SK-N-SH (cell line): ENCODE measurements at regions not wholly inside any gene's neighbourhood (a gene's known extent, or its start where the extent isn't known, plus 50 kb on each side); places are given as distances from the start of the nearest gene placed in this dataset.

Source experiments
- CTCF ChIA-PET: fragments of 300-600, 350-600 bp; formaldehyde crosslinking; extraction: SDS; loops from one replicate; lab custom pipeline; 2021; lab: Yijun Ruan, JAX
- POLR2A ChIA-PET: fragments of 350-600 bp; sonication (Branson Sonifier 250); formaldehyde crosslinking; extraction: SDS; loops from one replicate; lab custom pipeline; 2020; ENCODE audit warnings: antibody characterized with exemption, inconsistent platforms; lab: Yijun Ruan, JAX
- DNase-seq: peaks from one replicate; pipeline ENCODE4 v3.0.0; 2012
- H2AFZ ChIP-seq: fragments of 200-600 bp; sonication (generic); 2 replicates; pipeline ENCODE4 v1.8.1; 2016; ENCODE audit warnings: antibody characterized with exemption, mild to moderate bottlenecking, low read depth
- H3F3A ChIP-seq: fragments of 200-600 bp; sonication (generic); replicated peaks from 2 replicates; pipeline ENCODE3; 2016; ENCODE audit warnings: antibody characterized with exemption, mild to moderate bottlenecking; ENCODE audit not compliant: insufficient read depth
- H3K27ac ChIP-seq, 2 experiments: fragments of 200-500 bp in 1 of 2; fragments of 200-600 bp in 1 of 2; sonication (Bioruptor generic) in 1 of 2; sonication (generic), shearing (Covaris generic) in 1 of 2; 2 replicates each; pipeline versions ENCODE4 v1.5.1 to v1.6.1; 2014 to 2016; ENCODE audit warnings: low read depth in 2 of 2, inconsistent platforms in 1 of 2, low read length in 1 of 2, mild to moderate bottlenecking in 1 of 2, mixed read lengths in 1 of 2
- H3K27me3 ChIP-seq: fragments of 200-600 bp; sonication (generic), shearing (Covaris generic); 2 replicates; pipeline ENCODE4 v1.6.1; 2016; ENCODE audit warnings: mixed run types; ENCODE audit not compliant: insufficient read depth
- H3K36me3 ChIP-seq, 2 experiments: fragments of 200-500 bp in 1 of 2; fragments of 200-600 bp in 1 of 2; sonication (Bioruptor generic) in 1 of 2; sonication (generic) in 1 of 2; replicated peaks in 1 of 2; 2 replicates each; pipeline versions ENCODE3 to v1.5.1; 2014 to 2016; ENCODE audit warnings: low read length in 1 of 2, mild to moderate bottlenecking in 1 of 2; ENCODE audit not compliant: insufficient read depth in 2 of 2, control insufficient read depth in 1 of 2
- H3K4me1 ChIP-seq, 2 experiments: fragments of 200-500 bp in 1 of 2; fragments of 200-600 bp in 1 of 2; sonication (Bioruptor generic) in 1 of 2; sonication (generic), shearing (Covaris generic) in 1 of 2; 2 replicates each; pipeline versions ENCODE4 v1.5.1 to v1.6.1; 2014 to 2016; ENCODE audit warnings: low read depth in 1 of 2, low read length in 1 of 2, mixed run types in 1 of 2; ENCODE audit not compliant: insufficient read depth in 2 of 2, control insufficient read depth in 1 of 2
- H3K4me2 ChIP-seq: fragments of 200-600 bp; sonication (generic), shearing (Covaris generic); 2 replicates; pipeline ENCODE4 v1.6.1; 2017; ENCODE audit warnings: mixed run types
- H3K4me3 ChIP-seq, 2 experiments: fragments of 200-500 bp in 1 of 2; fragments of 200-600 bp in 1 of 2; sonication (Bioruptor generic) in 1 of 2; sonication (generic), shearing (Covaris generic) in 1 of 2; 2 replicates each; pipeline versions ENCODE4 v1.5.1 to v1.8.1; 2014 to 2016; ENCODE audit warnings: low read depth in 2 of 2, inconsistent platforms in 1 of 2, low read length in 1 of 2, mild to moderate bottlenecking in 1 of 2, mixed read lengths in 1 of 2, moderate library complexity in 1 of 2
- H3K79me2 ChIP-seq: fragments of 200-600 bp; sonication (generic); 2 replicates; pipeline ENCODE4 v1.8.1; 2017; ENCODE audit warnings: mild to moderate bottlenecking; ENCODE audit not compliant: insufficient read depth
- H3K9ac ChIP-seq: fragments of 200-600 bp; sonication (generic); 2 replicates; pipeline ENCODE4 v1.6.1; 2017; ENCODE audit warnings: mixed run types
- H3K9me2 ChIP-seq: fragments of 200-600 bp; sonication (generic); 2 replicates; pipeline ENCODE4 v1.6.1; 2017; ENCODE audit warnings: mixed run types
- H3K9me3 ChIP-seq: fragments of 200-600 bp; sonication (generic); 2 replicates; pipeline ENCODE4 v1.6.1; 2017; ENCODE audit warnings: mixed run types, mild to moderate bottlenecking, moderate library complexity
- H4K20me1 ChIP-seq: fragments of 200-600 bp; sonication (generic); 2 replicates; pipeline ENCODE4 v1.6.1; 2017; ENCODE audit warnings: mild to moderate bottlenecking, mixed run types; ENCODE audit not compliant: insufficient read depth
- CHD2 ChIP-seq: fragments of 150-350 bp; IDR thresholded peaks from 2 replicates; pipeline ENCODE4 v1.6.1; 2018; ENCODE audit warnings: low read length; ENCODE audit not compliant: partially characterized antibody
- ELF1 ChIP-seq: IDR thresholded peaks from 2 replicates; pipeline ENCODE4 v1.4.0; 2012
- EP300 ChIP-seq, 2 experiments: IDR thresholded peaks; 2 replicates each; pipeline versions ENCODE4 v1.4.0 to v1.6.1; 2012; ENCODE audit warnings: borderline replicate concordance in 1 of 2, low read depth in 1 of 2, low read length in 1 of 2
- EZH2phosphoT487 ChIP-seq: fragments of 200-600 bp; sonication (generic); IDR thresholded peaks from 2 replicates; pipeline ENCODE4 v1.6.1; 2017; ENCODE audit warnings: low read depth, mixed run types, mild to moderate bottlenecking, antibody characterized with exemption, moderate library complexity, borderline replicate concordance
- FOSL2 ChIP-seq: IDR thresholded peaks from 2 replicates; pipeline ENCODE4 v1.4.0; 2012; ENCODE audit warnings: low read depth, mild to moderate bottlenecking, moderate library complexity, borderline replicate concordance
- FOXM1 ChIP-seq: IDR thresholded peaks from 2 replicates; pipeline ENCODE4 v1.4.0; 2012; ENCODE audit warnings: low read depth, mild to moderate bottlenecking
- GABPA ChIP-seq: IDR thresholded peaks from 2 replicates; pipeline ENCODE4 v1.4.0; 2012; ENCODE audit warnings: low read depth, mild to moderate bottlenecking
- GATA2 ChIP-seq: sonication (generic); formaldehyde crosslinking; IDR thresholded peaks from 2 replicates; pipeline ENCODE4 v1.5.0; 2020; ENCODE audit warnings: mild to moderate bottlenecking, missing genetic modification reagents
- IRF3 ChIP-seq: fragments of 150-350 bp; IDR thresholded peaks from 2 replicates; pipeline ENCODE4 v1.6.1; 2016; ENCODE audit warnings: mild to moderate bottlenecking, low read depth, low read length
- JUND ChIP-seq: IDR thresholded peaks from 2 replicates; pipeline ENCODE4 v1.4.0; 2012
- MEF2A ChIP-seq: IDR thresholded peaks from 2 replicates; pipeline ENCODE4 v1.4.0; 2012; ENCODE audit warnings: low read depth, borderline replicate concordance
- MXI1 ChIP-seq: IDR thresholded peaks from 2 replicates; pipeline ENCODE4 v1.6.1; 2012; ENCODE audit warnings: mild to moderate bottlenecking, low read depth, low read length, improper control_type of control experiment
- NFIC ChIP-seq: IDR thresholded peaks from 2 replicates; pipeline ENCODE4 v1.4.0; 2012; ENCODE audit warnings: borderline replicate concordance
- NRF1 ChIP-seq: IDR thresholded peaks from 2 replicates; pipeline ENCODE4 v1.6.1; 2012; ENCODE audit warnings: low read depth, mild to moderate bottlenecking, low read length
- POLR2AphosphoS5 ChIP-seq: IDR thresholded peaks from 2 replicates; pipeline ENCODE4 v1.6.1; 2012; ENCODE audit warnings: low read depth, low read length
- RCOR1 ChIP-seq: fragments of 150-350 bp; IDR thresholded peaks from 2 replicates; pipeline ENCODE4 v1.6.1; 2017; ENCODE audit warnings: antibody characterized with exemption, low read length
- RFX5 ChIP-seq: IDR thresholded peaks from 2 replicates; pipeline ENCODE4 v1.6.1; 2012; ENCODE audit warnings: mild to moderate bottlenecking, improper control_type of control experiment, low read length
- RXRA ChIP-seq: IDR thresholded peaks from 2 replicates; pipeline ENCODE4 v1.4.0; 2012; ENCODE audit warnings: low read depth, mild to moderate bottlenecking, borderline replicate concordance
- SIN3A ChIP-seq: IDR thresholded peaks from 2 replicates; pipeline ENCODE4 v1.6.1; 2012; ENCODE audit warnings: low read depth, mild to moderate bottlenecking, low read length, moderate library complexity, borderline replicate concordance
- SMC3 ChIP-seq: IDR thresholded peaks from 2 replicates; pipeline ENCODE4 v1.6.1; 2012; ENCODE audit warnings: low read depth, low read length, improper control_type of control experiment
- TCF12 ChIP-seq: IDR thresholded peaks from 2 replicates; pipeline ENCODE4 v1.4.0; 2012
- TEAD4 ChIP-seq: IDR thresholded peaks from 2 replicates; pipeline ENCODE4 v1.4.0; 2012; ENCODE audit warnings: mild to moderate bottlenecking, borderline replicate concordance; ENCODE audit not compliant: insufficient read depth
- USF1 ChIP-seq: IDR thresholded peaks from 2 replicates; pipeline ENCODE4 v1.4.0; 2012; ENCODE audit warnings: low read depth, borderline replicate concordance
- USF2 ChIP-seq: fragments of 150-350 bp; IDR thresholded peaks from 2 replicates; pipeline ENCODE4 v1.6.1; 2017; ENCODE audit warnings: antibody characterized with exemption, low read length, low read depth, borderline replicate concordance
- YY1 ChIP-seq: IDR thresholded peaks from 2 replicates; pipeline ENCODE4 v1.4.0; 2012; ENCODE audit warnings: low read depth, mild to moderate bottlenecking
- WGBS: methylation state at CpG from one replicate; pipeline ENCODE4 v1.1.6; 2017; ENCODE audit warnings: low lambda C conversion rate; 5-methylcytosine and 5-hydroxymethylcytosine counted together

DNA sequence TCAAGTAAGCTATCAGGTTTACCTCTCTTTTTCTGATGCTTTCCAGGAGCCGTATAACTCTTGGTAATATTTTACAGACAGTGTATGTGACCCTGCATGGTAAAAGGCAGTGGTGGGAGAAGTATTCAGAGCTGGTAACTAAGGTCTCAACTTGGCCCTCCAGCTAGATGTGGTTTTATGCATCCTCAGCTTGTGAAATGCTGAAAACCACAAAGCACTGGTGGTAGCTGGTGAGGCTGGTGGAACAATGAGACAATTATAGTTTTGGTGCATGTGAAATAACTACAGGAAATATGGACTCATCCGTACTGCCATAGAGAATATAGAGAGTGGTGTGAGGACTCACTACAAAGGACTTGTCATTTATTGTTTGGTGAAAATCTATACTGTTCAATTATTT is 383.0 kb upstream of the PCDH15 start:
- DNase-seq: no peak
- H2AFZ ChIP-seq: no peak overlapping the region
- no peak overlapping the region for H3K4me3 ChIP-seq
- TF ChIP-seq SMC3: no peak
- TF ChIP-seq RFX5: no peak
- no peak for TF ChIP-seq CHD2
- no peak for TF ChIP-seq TCF12
- TF ChIP-seq GATA2 (CRISPR knock-in tag): no peak
- no peak for TF ChIP-seq TEAD4
- TF ChIP-seq EP300 (IDR thresholded peaks at IDR 0.05; ENCODE audit: borderline replicate concordance in 1 of 2, low read depth in 1 of 2, low read length in 1 of 2): no peak
- no peak for TF ChIP-seq USF1
- TF ChIP-seq FOXM1: no peak
- TF ChIP-seq NFIC: no peak
- TF ChIP-seq MEF2A: no peak
- TF ChIP-seq FOSL2: no peak
- no peak for TF ChIP-seq GABPA
- no peak for TF ChIP-seq NRF1
- no peak for TF ChIP-seq EZH2phosphoT487
- TF ChIP-seq MXI1: no peak
- no peak for TF ChIP-seq ELF1
- TF ChIP-seq JUND: no peak
- TF ChIP-seq YY1: no peak
- POLR2A ChIA-PET: no interaction called here
- H3K4me2 ChIP-seq: no peak overlapping the region
- H3K9ac ChIP-seq: no peak overlapping the region
- no peaks in the 10 kb centered on the region for H3K36me3 ChIP-seq
- peaks cover 0 to 3% of the 10 kb centered on the region in 2 experiments; a peak in 1 of 4 replicates for H3K4me1 ChIP-seq
- no peaks in the 10 kb centered on the region for H3K9me3 ChIP-seq
- no peaks in the 10 kb centered on the region for H3K79me2 ChIP-seq
- no peaks in the 10 kb centered on the region for H3F3A ChIP-seq
- no peaks in the 10 kb centered on the region for H3K27me3 ChIP-seq
- H3K27ac ChIP-seq: peak overlapping the region in 1 of 2 experiments; percentile 24; a peak in 1 of 4 replicates
- WGBS: 32% methylated on average over 2 of the region's 2 CpGs
- CTCF ChIA-PET: interaction anchor here (1.3 kb wide), 1 partner anchor 9 kb away, joined by 3 read pairs; no protein-coding TSS in a partner anchor
- no peaks in the 10 kb centered on the region for H3K9me2 ChIP-seq
- no peaks in the 10 kb centered on the region for H4K20me1 ChIP-seq

GRCh38 chr10:55180357-55180756 is 379.3 kb upstream of the PCDH15 start:
- ChIA-PET POLR2A (no interaction called here), CTCF (no interaction called here)
- TF ChIP-seq SIN3A (no peak), USF2 (no peak), YY1 (no peak), RXRA (no peak), IRF3 (no peak), MEF2A (no peak), JUND (no peak), EZH2phosphoT487 (no peak), GABPA (no peak), POLR2AphosphoS5 (no peak), EP300 (IDR thresholded peaks at IDR 0.05; ENCODE audit: borderline replicate concordance in 1 of 2, low read depth in 1 of 2, low read length in 1 of 2) (no peak), MXI1 (no peak), RCOR1 (no peak), NRF1 (no peak)
- no peaks in the 10 kb centered on the region for H3K9me2 ChIP-seq
- no peak overlapping the region for H3K4me3 ChIP-seq
- H3K79me2 ChIP-seq: no peaks in the 10 kb centered on the region
- H4K20me1 ChIP-seq: no peaks in the 10 kb centered on the region
- H3F3A ChIP-seq: no peaks in the 10 kb centered on the region
- H3K4me1 ChIP-seq: peaks cover 0 to 3% of the 10 kb centered on the region in 2 experiments; a peak in 1 of 4 replicates
- no peak overlapping the region for H3K27ac ChIP-seq
- H2AFZ ChIP-seq: no peak overlapping the region
- no peak overlapping the region for H3K9ac ChIP-seq
- 91% methylated on average over 1 of the region's 1 CpG for WGBS
- no peak for DNase-seq
- H3K27me3 ChIP-seq: no peaks in the 10 kb centered on the region
- no peak overlapping the region for H3K4me2 ChIP-seq
- no peaks in the 10 kb centered on the region for H3K36me3 ChIP-seq
- H3K9me3 ChIP-seq: no peaks in the 10 kb centered on the region
